IMR-90 (cell line): ENCODE measurements at regions not wholly inside any gene's neighbourhood (a gene's known extent, or its start where the extent isn't known, plus 50 kb on each side); places are given as distances from the start of the nearest gene placed in this dataset.

Source experiments
- ATAC-seq: fragments of 200-7000 bp; cut with Tn5 transposase; 2 replicates; pipeline ENCODE4 v1.9.1; 2020; ENCODE audit warnings: low read depth, mild to moderate bottlenecking, moderate library complexity
- BruUV-seq: library from RNA; stranded (reverse); fragments of 400-500 nt; replicated peaks from 2 replicates; lab custom pipeline; 2021; lab: Mats Ljungman, UMichigan
- CTCF ChIA-PET: fragments of 300-600 bp; formaldehyde crosslinking; extraction: SDS; loops from one replicate; lab custom pipeline; 2021; ENCODE audit warnings: antibody characterized with exemption; lab: Yijun Ruan, JAX
- POLR2A ChIA-PET: fragments of 300-600 bp; sonication (Branson Sonifier 250); formaldehyde crosslinking; loops from one replicate; lab custom pipeline; 2022; ENCODE audit warnings: antibody characterized with exemption; ENCODE audit not compliant: unreplicated experiment; lab: Charles Lee
- DNase-seq: peaks from one replicate; pipeline ENCODE4 v3.0.0; 2013
- H2AFZ ChIP-seq: replicated peaks from 2 replicates; pipeline ENCODE3; 2013; ENCODE audit warnings: low read length, mild to moderate bottlenecking; ENCODE audit not compliant: poor library complexity
- H2AK5ac ChIP-seq: 2 replicates; pipeline ENCODE4 v1.6.1; 2013; ENCODE audit warnings: low read depth, low read length, inconsistent platforms
- H2AK9ac ChIP-seq: replicated peaks from 2 replicates; pipeline ENCODE3; 2013; ENCODE audit warnings: mild to moderate bottlenecking, low read depth, low read length, moderate library complexity; ENCODE audit not compliant: poor library complexity
- H2BK120ac ChIP-seq: 2 replicates; pipeline ENCODE4 v1.6.1; 2013; ENCODE audit warnings: low read depth, low read length, inconsistent platforms
- H2BK15ac ChIP-seq: 3 replicates; pipeline ENCODE4 v1.6.1; 2013; ENCODE audit warnings: low read depth, low read length, inconsistent platforms
- H2BK20ac ChIP-seq: 2 replicates; pipeline ENCODE4 v1.6.1; 2013; ENCODE audit warnings: low read depth, mild to moderate bottlenecking, inconsistent platforms, low read length, moderate library complexity
- H2BK5ac ChIP-seq: 2 replicates; pipeline ENCODE4 v1.6.1; 2013; ENCODE audit warnings: mild to moderate bottlenecking, low read depth, low read length, inconsistent platforms; ENCODE audit not compliant: poor library complexity, severe bottlenecking
- H3K14ac ChIP-seq: replicated peaks from 2 replicates; pipeline ENCODE4 v1.6.1; 2013; ENCODE audit warnings: low read depth, low read length, inconsistent platforms
- H3K18ac ChIP-seq: 2 replicates; pipeline ENCODE4 v1.6.1; 2013; ENCODE audit warnings: low read depth, low read length, control low read depth
- H3K23ac ChIP-seq: 2 replicates; pipeline ENCODE4 v1.6.1; 2013; ENCODE audit warnings: low read depth, low read length, inconsistent platforms
- H3K27ac ChIP-seq: 2 replicates; pipeline ENCODE4 v1.5.1; 2013; ENCODE audit warnings: mild to moderate bottlenecking, control low read depth, low read length; ENCODE audit not compliant: insufficient read depth
- H3K27me3 ChIP-seq: 2 replicates; pipeline ENCODE4 v1.6.1; 2013; ENCODE audit warnings: low read length; ENCODE audit not compliant: control insufficient read depth, insufficient read depth
- H3K36me3 ChIP-seq: 2 replicates; pipeline ENCODE4 v1.6.1; 2013; ENCODE audit warnings: low read length, mixed read lengths; ENCODE audit not compliant: control insufficient read depth, insufficient read depth
- H3K4ac ChIP-seq: 2 replicates; pipeline ENCODE4 v1.6.1; 2013; ENCODE audit warnings: low read depth, low read length, inconsistent platforms
- H3K4me1 ChIP-seq: 2 replicates; pipeline ENCODE4 v1.6.1; 2013; ENCODE audit warnings: low read length, mixed read lengths; ENCODE audit not compliant: control insufficient read depth, insufficient read depth
- H3K4me2 ChIP-seq: 2 replicates; pipeline ENCODE4 v1.6.1; 2013; ENCODE audit warnings: low read depth, mild to moderate bottlenecking, control low read depth, low read length, moderate library complexity
- H3K4me3 ChIP-seq: 2 replicates; pipeline ENCODE4 v1.5.1; 2013; ENCODE audit warnings: low read depth, mild to moderate bottlenecking, control low read depth, low read length, moderate library complexity; ENCODE audit not compliant: insufficient read depth
- H3K56ac ChIP-seq: 2 replicates; pipeline ENCODE4 v1.6.1; 2013; ENCODE audit warnings: low read length, inconsistent platforms; ENCODE audit not compliant: insufficient read depth; ENCODE audit errors: extremely low read depth
- H3K79me1 ChIP-seq, 2 experiments: 2 replicates each; pipeline ENCODE4 v1.6.1; 2013; ENCODE audit warnings: low read length in 2 of 2, inconsistent platforms in 1 of 2, low read depth in 1 of 2
- H3K9ac ChIP-seq: 2 replicates; pipeline ENCODE4 v1.6.1; 2013; ENCODE audit warnings: low read depth, low read length, control low read depth
- H3K9me1 ChIP-seq: 2 replicates; pipeline ENCODE4 v1.6.1; 2013; ENCODE audit warnings: low read length, inconsistent platforms; ENCODE audit not compliant: insufficient read depth
- H3K9me3 ChIP-seq: 2 replicates; pipeline ENCODE4 v1.6.1; 2013; ENCODE audit warnings: low read length; ENCODE audit not compliant: control insufficient read depth, insufficient read depth
- H4K20me1 ChIP-seq: 2 replicates; pipeline ENCODE4 v1.6.1; 2013; ENCODE audit warnings: low read length, inconsistent platforms; ENCODE audit not compliant: insufficient read depth
- H4K5ac ChIP-seq: 2 replicates; pipeline ENCODE4 v1.6.1; 2013; ENCODE audit warnings: mild to moderate bottlenecking, low read depth, low read length, control low read depth
- H4K8ac ChIP-seq, 2 experiments: 2 replicates each; pipeline ENCODE4 v1.6.1; 2013; ENCODE audit warnings: low read depth in 2 of 2, low read length in 2 of 2, control low read depth in 1 of 2, inconsistent platforms in 1 of 2
- H4K91ac ChIP-seq: 2 replicates; pipeline ENCODE4 v1.6.1; 2013; ENCODE audit warnings: low read depth, low read length, inconsistent platforms; ENCODE audit not compliant: insufficient read depth
- BHLHE40 ChIP-seq: fragments of 150-350 bp; IDR thresholded peaks from 2 replicates; pipeline ENCODE4 v1.6.1; 2016; ENCODE audit warnings: mild to moderate bottlenecking, low read depth, low read length
- MAZ ChIP-seq: IDR thresholded peaks from 2 replicates; pipeline ENCODE4 v1.6.1; 2012; ENCODE audit warnings: low read depth, mild to moderate bottlenecking, low read length, improper control_type of control experiment, moderate library complexity, borderline replicate concordance
- NFE2L2 ChIP-seq: fragments of 150-350 bp; IDR thresholded peaks from 2 replicates; pipeline ENCODE4 v1.6.1; 2016; ENCODE audit warnings: low read depth, mild to moderate bottlenecking, low read length
- POLR2A ChIP-seq: IDR thresholded peaks from 2 replicates; pipeline ENCODE4 v1.6.1; 2012; ENCODE audit warnings: mild to moderate bottlenecking, low read depth, low read length
- RAD21 ChIP-seq: IDR thresholded peaks from 2 replicates; pipeline ENCODE4 v1.6.1; 2012; ENCODE audit warnings: low read length, improper control_type of control experiment
- RCOR1 ChIP-seq: IDR thresholded peaks from 2 replicates; pipeline ENCODE4 v1.6.1; 2012; ENCODE audit warnings: mild to moderate bottlenecking, low read length, improper control_type of control experiment; ENCODE audit not compliant: insufficient replicate concordance
- SMC3 ChIP-seq: fragments of 150-350 bp; IDR thresholded peaks from 2 replicates; pipeline ENCODE4 v1.6.1; 2016; ENCODE audit warnings: low read depth, mild to moderate bottlenecking, antibody characterized with exemption, low read length, moderate library complexity
- WGBS, 2 experiments: methylation state at CpG; one replicate each; pipeline versions ENCODE4 v1.1.5 to v1.1.7; 2013; ENCODE audit warnings: missing lambda C conversion rate in 2 of 2; ENCODE audit not compliant: insufficient read length in 1 of 2; ENCODE audit errors: extremely low coverage in 2 of 2; 5-methylcytosine and 5-hydroxymethylcytosine counted together
- dilution Hi-C: fragments of 300-500 bp; cut with HindIII; formaldehyde crosslinking; loops from one replicate; pipeline ENCODE4 v1.14.3; 2018; ENCODE audit warnings: low sequenced_read_pairs; ENCODE audit not compliant: unreplicated experiment
- in situ Hi-C: fragments of 300-500 bp; cut with MboI; formaldehyde crosslinking; loops from 3 replicates; pipeline ENCODE4 v1.14.3; 2019; ENCODE audit warnings: low sequenced_read_pairs, inconsistent platforms, mixed read lengths
- intact Hi-C: fragments of 100-400 bp; cut with micrococcal nuclease; formaldehyde crosslinking; loops from 2 replicates; pipeline ENCODE4 v1.10.0; 2022
- TF ChIP-seq, protein P1 (sequence below): fragments of 150-350 bp; IDR thresholded peaks from 2 replicates; pipeline ENCODE4 v1.6.1; 2017; ENCODE audit warnings: mild to moderate bottlenecking, antibody characterized with exemption, low read length, low read depth
- TF ChIP-seq, protein P2 (sequence below): fragments of 150-350 bp; IDR thresholded peaks from 2 replicates; pipeline ENCODE4 v1.6.1; 2016; ENCODE audit warnings: low read depth, mild to moderate bottlenecking, low read length, moderate library complexity, borderline replicate concordance

DNA sequence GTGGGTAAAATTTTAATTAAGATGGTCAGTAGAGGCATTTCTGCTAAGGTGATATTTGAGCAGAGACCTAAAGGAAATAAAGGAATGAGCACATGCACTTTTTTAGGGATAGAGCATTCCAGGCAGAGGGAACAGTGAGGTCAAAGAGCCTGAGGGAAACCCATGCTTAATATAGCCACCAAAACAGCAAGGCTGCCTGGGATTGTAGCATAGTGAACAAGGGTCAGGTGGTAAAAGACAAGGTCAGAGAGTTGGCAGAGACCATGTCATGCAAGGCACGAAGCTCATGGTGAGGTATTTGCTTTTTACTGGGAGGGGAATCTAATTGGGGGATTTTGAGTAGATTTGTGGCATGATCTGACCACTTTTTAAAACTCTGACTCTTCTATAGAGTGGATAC is 344.6 kb upstream of the LRRC7 start:
- Histone ChIP-seq H3K27ac (no peak overlapping the region), H3K23ac (no peak overlapping the region), H3K4me2 (no peak overlapping the region), H2AK9ac (no peak overlapping the region), H2BK120ac (no peak overlapping the region), H4K91ac (no peak overlapping the region), H3K79me1 (no peaks in the 10 kb centered on the region), H4K8ac (no peak overlapping the region), H3K4me3 (no peak overlapping the region), H3K36me3 (no peaks in the 10 kb centered on the region), H2AFZ (no peak overlapping the region), H2BK5ac (no peak overlapping the region), H3K9me1 (no peaks in the 10 kb centered on the region), H2AK5ac (no peak overlapping the region), H3K14ac (no peak overlapping the region), H3K18ac (no peak overlapping the region), H3K9ac (no peak overlapping the region), H4K5ac (no peak overlapping the region), H3K27me3 (no peaks in the 10 kb centered on the region), H3K4ac (no peak overlapping the region), H3K56ac (no peak overlapping the region), H2BK20ac (no peak overlapping the region), H4K20me1 (no peaks in the 10 kb centered on the region), H2BK15ac (no peak overlapping the region), H3K9me3 (no peaks in the 10 kb centered on the region; the same call in 1 of the 2 replicates), H3K4me1 (no peaks in the 10 kb centered on the region)
- in situ Hi-C loops, result no loop called here
- intact Hi-C loops, result no loop called here
- no peak for TF ChIP-seq POLR2A
- TF ChIP-seq, protein P1, sequence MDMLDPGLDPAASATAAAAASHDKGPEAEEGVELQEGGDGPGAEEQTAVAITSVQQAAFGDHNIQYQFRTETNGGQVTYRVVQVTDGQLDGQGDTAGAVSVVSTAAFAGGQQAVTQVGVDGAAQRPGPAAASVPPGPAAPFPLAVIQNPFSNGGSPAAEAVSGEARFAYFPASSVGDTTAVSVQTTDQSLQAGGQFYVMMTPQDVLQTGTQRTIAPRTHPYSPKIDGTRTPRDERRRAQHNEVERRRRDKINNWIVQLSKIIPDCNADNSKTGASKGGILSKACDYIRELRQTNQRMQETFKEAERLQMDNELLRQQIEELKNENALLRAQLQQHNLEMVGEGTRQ, result no peak
- TF ChIP-seq MAZ, result no peak
- no peak for TF ChIP-seq RCOR1
- TF ChIP-seq BHLHE40, result no peak
- no peak for TF ChIP-seq SMC3
- TF ChIP-seq RAD21, result no peak
- TF ChIP-seq, protein P2, sequence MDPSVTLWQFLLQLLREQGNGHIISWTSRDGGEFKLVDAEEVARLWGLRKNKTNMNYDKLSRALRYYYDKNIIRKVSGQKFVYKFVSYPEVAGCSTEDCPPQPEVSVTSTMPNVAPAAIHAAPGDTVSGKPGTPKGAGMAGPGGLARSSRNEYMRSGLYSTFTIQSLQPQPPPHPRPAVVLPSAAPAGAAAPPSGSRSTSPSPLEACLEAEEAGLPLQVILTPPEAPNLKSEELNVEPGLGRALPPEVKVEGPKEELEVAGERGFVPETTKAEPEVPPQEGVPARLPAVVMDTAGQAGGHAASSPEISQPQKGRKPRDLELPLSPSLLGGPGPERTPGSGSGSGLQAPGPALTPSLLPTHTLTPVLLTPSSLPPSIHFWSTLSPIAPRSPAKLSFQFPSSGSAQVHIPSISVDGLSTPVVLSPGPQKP, result no peak
- TF ChIP-seq NFE2L2, result no peak
- ChIA-PET CTCF (no interaction called here), POLR2A (no interaction called here)
- no peak for DNase-seq
- no peak for ATAC-seq
- BruUV-seq, result no TSS peak
- 0% methylated on average over 1 of the region's 1 CpG; no CpG with 5 or more reads in 1 of the 2 experiments for WGBS, 2 experiments
- dilution Hi-C loops, result no loop called here
